ENCODE measurements at regions not wholly inside any gene's neighbourhood (a gene's known extent, or its start where the extent isn't known, plus 50 kb on each side); places are given as distances from the start of the nearest gene placed in this dataset.

GRCh38 chr1:34696981-34697380 is 57.9 kb upstream of the GJB5 start:
- Mint-ChIP-seq H3K27me3 (peaks cover 3% of the 10 kb centered on the region), H3K36me3 (ENCODE audit: low read depth) (no peaks in the 10 kb centered on the region), H3K9me3 (no peaks in the 10 kb centered on the region), H3K4me3 (no peak overlapping the region), H3K4me1 (ENCODE audit: low read depth) (no peaks in the 10 kb centered on the region), H3K27ac (no peak overlapping the region)

- Mint-ChIP-seq H3K27me3 (peaks cover 5% of the 10 kb centered on the region), H3K36me3 (ENCODE audit: low read depth) (no peaks in the 10 kb centered on the region), H3K27ac (no peak overlapping the region), H3K4me1 (ENCODE audit: low read depth) (no peaks in the 10 kb centered on the region), H3K4me3 (no peak overlapping the region), H3K9me3 (no peaks in the 10 kb centered on the region)
Observed at GRCh38 chr1:34697818-34698217, 57.0 kb upstream of the GJB5 start.

GRCh38 chr1:34701326-34702060 is 53.4 kb upstream of the GJB5 start:
- H3K4me3 Mint-ChIP-seq, result no peak overlapping the region
- H3K4me1 Mint-ChIP-seq (ENCODE audit: low read depth), result no peaks in the 10 kb centered on the region
- peaks cover 16% of the 10 kb centered on the region for H3K27me3 Mint-ChIP-seq
- no peak overlapping the region for H3K27ac Mint-ChIP-seq
- no peaks in the 10 kb centered on the region for H3K9me3 Mint-ChIP-seq
- H3K36me3 Mint-ChIP-seq (ENCODE audit: low read depth), result no peaks in the 10 kb centered on the region

All from stimulated activated naive CD8-positive, alpha-beta T cell treated with anti-CD3 and anti-CD28 coated beads, Interleukin-15, Interleukin-2, amounts not matched to agents 100 ng/mL and 50 ng/mL, for 24 hours (primary cell).